Erythroblast (primary cell): ENCODE measurements at regions not wholly inside any gene's neighbourhood (a gene's known extent, or its start where the extent isn't known, plus 50 kb on each side); places are given as distances from the start of the nearest gene placed in this dataset.
"Not testable (repeated sequence)": the region's sequence is repeated elsewhere in the genome, so short reads cannot be mapped to it uniquely, and the experiment has no call there.

Experiments
- DNase-seq, 2 experiments: peaks; one replicate each; lab custom pipeline; 2025; lab: John Stamatoyannopoulos, UW
- GATA1 ChIP-seq: IDR thresholded peaks from 2 replicates; pipeline ENCODE4 v1.6.1; 2011; ENCODE audit warnings: low read depth, mild to moderate bottlenecking, control low read depth, low read length, moderate library complexity
- POLR2A ChIP-seq: IDR thresholded peaks from 2 replicates; pipeline ENCODE4 v1.6.1; 2011; ENCODE audit warnings: mild to moderate bottlenecking, low read length

DNA sequence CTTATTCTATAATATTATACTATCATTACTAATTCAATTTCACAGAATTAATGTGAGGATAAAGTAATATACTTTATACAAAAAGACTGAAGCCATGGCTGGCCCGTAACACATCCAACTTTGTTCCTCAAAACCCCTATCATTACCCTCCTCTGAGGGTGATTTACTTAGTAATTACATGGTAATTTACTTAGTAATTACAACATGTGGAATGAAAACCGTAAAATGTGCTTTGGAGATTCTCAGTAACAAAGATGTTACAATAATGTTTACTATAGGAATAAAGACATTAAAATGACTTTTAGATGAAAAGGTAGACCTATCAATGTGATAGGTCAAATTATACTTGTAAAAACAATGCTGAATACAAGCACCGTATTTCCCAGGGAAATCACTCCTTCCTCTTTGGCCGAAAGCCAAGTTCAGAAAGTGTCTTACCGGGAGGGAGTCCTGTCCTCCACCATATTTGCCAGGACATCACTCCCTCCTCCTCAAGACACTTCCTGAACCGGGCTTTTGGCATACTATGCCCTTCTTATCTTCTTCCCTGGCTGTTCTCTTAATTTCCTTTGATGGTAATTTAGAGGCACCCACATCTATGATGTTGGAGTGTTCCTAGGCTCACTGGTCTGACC, 1047.8 kb downstream of the SOCS6 start:
- no peak for TF ChIP-seq POLR2A
- TF ChIP-seq GATA1, result no peak
- no peak for DNase-seq

DNA sequence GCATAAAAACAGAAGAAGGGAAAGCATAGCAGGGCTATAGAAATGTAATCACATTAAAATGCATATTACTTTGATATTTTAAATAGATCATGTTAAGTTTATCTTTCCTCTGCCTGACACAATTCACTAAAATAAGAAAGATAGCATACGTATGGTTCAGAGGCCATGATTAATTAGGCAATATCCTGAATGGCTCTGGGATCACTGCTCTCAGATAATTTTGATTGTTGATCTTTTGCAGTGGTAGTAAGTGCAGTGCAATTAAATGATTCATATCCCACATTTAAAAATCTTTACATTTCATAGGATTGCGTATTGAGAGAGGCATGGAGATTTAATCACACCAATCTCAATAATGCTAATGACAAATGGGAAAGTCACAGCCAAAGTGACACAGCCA, 1040.7 kb downstream of the SOCS6 start:
- DNase-seq, result no peak
- TF ChIP-seq POLR2A (no peak), GATA1 (no peak)

DNA sequence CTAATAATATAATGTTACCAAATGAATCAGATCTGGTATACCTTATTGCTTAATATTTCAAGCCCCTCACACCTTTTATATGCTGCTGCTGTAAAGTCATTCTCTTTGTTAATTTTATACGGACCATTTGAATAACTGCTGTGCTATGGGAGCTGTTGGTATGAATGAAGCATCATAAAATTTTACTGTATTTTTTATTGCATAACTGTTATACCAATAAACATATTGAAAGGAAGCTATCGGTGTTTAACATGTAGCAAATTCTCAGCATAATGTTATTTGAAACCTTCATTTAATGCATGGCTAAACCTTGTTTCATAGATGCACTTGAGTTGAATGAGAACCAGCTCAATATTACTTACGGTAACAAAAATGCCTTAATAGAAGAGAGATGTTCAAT, 1040.3 kb downstream of the SOCS6 start:
- TF ChIP-seq GATA1 (no peak), POLR2A (no peak)
- DNase-seq, result no peak

DNA sequence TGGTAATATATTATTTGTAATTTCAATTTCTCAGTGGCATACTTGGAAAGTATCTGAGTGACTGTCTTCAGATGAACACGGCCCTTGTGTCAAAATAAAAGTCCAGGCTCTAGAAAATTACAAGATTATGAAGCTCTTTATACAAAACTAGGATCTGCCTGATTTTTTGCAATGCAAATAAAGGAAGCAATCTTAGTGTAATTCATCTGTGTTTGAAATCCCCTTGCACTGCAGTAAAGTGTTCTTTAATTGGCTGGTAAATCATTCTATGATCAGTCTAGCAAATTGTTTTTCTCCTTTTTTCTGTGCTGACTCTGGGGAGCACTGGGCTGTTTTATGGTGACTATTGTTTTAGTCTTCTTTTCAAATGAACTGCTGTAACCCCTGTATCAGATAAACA, 1039.0 kb downstream of the SOCS6 start:
- no peak for TF ChIP-seq GATA1
- TF ChIP-seq POLR2A, result no peak
- no peak for DNase-seq

DNA sequence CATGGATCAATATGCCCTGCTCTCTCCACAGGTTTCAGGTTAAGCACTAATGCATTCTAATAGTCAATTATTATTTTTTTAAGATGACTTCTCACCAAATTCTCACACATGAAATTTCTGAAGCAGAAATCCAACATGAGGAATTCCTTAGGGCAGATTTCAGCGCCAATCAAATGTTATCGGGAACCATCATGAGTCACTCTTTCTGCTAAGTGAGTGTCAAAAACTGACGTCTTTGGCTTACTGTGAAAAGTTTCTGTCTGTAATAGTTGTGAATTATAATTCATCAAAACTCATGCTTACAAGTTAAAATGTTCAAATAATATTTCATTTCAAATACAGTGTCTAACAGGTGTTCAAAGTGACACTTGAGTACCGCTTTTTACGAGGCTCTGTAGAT, 1038.6 kb downstream of the SOCS6 start:
- TF ChIP-seq GATA1 (no peak), POLR2A (no peak)
- no peak for DNase-seq

DNA sequence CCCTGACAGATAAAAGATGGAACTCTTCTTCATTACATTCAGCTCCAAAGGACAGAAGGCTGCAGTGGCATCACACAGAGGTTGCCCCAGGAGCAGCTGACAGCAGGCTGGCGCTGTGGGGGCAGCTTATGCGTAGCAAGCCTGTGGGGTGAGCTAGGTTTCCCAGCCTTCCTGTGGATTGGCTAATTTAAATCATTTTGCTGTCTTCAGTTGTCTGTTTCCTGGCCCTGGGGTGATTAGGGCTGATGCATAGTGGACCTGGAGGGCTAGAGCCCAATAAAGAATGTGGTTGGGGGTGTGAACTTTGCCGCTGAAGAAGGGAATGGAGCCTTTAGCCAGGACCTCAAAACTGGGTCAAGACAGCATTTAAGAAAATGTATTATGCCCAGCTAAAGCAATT, 1038.0 kb downstream of the SOCS6 start:
- TF ChIP-seq POLR2A (no peak), GATA1 (no peak)
- DNase-seq, result no peak

DNA sequence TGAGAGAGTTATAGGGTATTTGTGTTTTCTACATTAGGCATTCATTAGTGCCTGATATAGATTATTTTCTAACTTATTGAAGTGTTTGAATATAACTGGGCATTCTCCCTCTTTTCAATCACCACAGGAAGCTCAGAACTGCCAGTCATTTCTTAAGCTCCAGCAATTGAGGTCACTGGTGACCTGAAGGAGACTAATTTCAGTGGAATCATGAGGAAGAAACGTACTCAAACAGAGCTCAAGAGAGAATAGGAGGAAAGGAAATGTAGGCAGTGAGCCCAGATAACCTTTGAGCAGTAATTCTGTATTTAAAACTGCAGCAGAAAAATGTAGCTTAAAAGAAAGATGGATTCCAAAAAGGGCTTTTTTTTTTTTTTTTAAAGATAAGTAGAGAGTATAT, 1035.5 kb downstream of the SOCS6 start:
- no peak for DNase-seq
- TF ChIP-seq GATA1 (no peak), POLR2A (no peak)

DNA sequence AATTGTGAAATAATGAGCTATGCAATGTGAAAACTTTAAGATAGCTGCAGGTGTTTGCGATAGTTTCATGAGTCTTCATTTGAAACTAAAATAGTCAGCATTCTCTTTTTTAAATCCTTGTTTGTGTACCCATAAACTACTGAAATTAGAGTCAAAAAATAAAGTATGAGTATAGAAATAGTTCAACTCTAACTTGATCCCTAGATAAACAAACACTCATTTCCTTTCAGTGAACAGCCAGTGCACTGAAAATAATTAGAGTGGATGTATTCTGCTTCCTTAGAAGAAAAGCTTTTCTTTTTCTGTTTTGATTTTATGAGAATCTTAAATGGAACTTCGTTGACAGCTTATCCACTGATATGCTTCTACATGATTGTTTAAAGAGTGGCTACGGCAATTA, 1033.4 kb downstream of the SOCS6 start:
- no peak for DNase-seq
- TF ChIP-seq POLR2A (no peak), GATA1 (no peak)

DNA sequence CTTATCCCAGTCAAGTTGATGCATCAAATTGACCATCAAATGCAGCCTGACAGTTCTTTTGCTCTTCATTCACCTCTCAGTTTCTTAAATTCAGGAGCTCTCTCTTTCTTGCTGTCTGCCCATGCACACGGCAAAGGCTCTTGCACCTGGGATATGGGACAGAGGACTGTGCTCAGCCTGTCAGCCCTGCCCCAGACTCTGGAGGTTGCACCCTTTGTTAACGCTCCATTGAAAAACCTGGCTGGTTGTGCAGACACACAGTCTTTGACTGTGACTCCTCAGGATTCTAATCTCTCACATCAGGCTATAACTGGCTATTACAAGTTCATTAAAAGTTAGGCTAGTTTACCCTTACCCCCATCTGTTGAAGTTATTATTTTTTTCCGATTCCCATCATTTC, 1032.5 kb downstream of the SOCS6 start:
- no peak for DNase-seq
- no peak for TF ChIP-seq GATA1
- TF ChIP-seq POLR2A, result no peak

DNA sequence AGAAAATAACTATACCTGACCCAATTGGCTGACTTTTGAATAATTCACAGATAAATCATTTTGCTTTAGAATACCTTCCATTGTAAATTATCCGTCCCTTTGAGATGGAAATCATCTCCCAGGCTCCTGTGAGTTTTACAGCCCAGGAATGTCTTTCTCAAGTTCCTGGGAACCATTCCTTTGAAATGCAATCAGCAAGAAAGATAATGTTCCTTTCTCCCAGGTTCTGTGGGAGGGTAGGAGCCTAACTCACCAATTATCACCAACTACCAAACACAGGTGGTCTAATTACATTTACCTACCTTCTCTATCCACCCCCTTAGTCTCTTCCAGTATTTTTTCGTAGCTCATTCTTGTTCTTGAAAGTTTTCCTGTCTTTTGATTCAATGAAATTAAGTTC, 1016.0 kb downstream of the SOCS6 start:
- TF ChIP-seq POLR2A (no peak), GATA1 (no peak)
- no peak for DNase-seq

DNA sequence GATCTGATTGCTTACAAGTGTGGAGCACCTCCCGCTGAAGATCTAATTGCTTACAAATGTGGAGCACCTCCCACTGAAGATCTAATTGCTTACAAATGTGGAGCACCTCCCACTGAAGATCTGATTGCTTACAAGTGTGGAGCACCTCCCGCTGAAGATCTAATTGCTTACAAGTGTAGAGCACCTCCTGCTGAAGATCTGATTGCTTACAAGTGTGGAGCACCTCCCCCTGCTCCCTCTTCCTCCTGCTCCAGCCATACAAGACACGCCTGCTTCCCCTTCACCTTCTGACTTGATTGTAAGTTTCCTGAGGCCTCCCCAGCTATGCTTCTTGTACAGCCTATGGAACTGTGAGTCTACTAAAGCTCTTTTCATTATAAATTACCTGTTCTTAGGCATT, 1014.9 kb downstream of the SOCS6 start:
- DNase-seq, result not testable (repeated sequence)

DNA sequence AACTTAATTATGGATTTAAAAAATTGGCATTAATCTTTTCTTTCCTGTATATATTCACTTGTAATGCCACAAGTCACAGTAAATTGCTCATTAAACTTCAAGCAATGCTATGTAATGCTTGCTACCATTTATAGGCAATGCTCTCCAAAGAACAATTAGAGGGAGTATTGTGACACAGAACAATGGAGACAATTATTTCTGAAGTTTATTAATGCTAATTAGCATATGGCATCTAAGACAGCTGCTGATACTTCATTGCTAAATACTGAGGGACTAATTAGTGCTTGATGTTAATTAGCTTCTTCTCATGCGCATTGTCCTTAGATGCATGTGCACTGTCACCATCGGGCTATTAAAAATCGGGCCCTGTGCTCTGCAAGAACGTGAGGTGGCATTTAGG, 1012.8 kb downstream of the SOCS6 start:
- no peak for DNase-seq
- TF ChIP-seq GATA1 (no peak), POLR2A (no peak)

DNA sequence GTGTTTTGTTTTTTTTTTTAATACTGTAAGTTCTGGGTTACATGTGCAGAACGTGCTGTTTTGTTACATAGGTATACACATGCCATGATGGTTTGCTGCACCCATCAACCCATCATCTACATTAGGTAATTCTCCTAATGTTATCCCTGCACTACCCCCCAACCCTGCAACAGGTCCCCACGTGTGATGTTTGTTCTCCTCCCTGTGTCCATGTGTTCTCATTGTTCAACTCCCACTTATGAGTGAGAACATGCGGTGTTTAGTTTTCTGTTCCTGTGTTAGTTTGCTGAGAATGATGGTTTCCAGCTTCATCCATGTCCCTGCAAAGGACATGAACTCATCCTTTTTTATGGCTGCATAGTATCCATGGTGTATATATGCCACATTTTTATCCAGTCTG, 1005.4 kb downstream of the SOCS6 start:
- not testable (repeated sequence) for DNase-seq

DNA sequence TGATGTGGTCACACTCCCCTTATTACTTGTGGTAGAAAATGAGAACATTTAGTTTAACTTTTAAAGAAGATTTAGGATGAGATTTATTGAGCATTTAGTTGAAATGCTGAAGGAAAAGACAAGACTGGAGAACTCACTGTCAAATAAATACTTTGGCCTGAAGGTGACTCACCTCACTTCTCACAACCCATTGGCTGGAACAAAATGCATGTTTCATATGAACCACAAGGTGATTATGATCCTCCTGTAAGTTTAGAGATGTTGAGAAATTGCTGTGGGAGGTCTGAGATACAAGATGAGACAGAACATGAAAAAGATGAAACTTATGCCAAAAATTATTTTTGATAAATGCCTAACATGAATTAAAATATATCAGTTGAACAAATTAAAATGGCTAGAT, 1004.5 kb downstream of the SOCS6 start:
- no peak for DNase-seq

DNA sequence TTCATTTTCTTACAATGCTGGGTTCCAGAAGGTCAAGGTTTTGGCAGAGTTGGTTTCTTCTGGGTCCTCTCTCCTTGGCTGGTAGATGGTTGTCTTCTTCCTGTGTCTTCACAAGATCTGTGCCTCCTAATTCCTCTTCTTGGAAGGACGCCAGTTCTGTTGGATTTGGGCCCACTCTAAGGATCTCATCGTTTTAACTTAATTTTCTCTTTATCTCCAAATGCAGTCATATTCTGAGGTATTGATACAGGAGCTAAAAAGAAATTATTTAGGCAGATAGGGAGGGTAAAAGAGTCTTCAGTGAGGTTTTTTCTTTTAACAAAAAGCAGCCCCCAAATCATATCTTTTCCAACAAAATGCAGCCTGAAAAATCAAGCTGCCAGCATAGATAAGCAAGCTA, 998.4 kb downstream of the SOCS6 start:
- TF ChIP-seq POLR2A (no peak), GATA1 (no peak)

More for the DNA sequence above, 1004.5 kb downstream of the SOCS6 start:
- TF ChIP-seq GATA1 (no peak), POLR2A (no peak)

DNA sequence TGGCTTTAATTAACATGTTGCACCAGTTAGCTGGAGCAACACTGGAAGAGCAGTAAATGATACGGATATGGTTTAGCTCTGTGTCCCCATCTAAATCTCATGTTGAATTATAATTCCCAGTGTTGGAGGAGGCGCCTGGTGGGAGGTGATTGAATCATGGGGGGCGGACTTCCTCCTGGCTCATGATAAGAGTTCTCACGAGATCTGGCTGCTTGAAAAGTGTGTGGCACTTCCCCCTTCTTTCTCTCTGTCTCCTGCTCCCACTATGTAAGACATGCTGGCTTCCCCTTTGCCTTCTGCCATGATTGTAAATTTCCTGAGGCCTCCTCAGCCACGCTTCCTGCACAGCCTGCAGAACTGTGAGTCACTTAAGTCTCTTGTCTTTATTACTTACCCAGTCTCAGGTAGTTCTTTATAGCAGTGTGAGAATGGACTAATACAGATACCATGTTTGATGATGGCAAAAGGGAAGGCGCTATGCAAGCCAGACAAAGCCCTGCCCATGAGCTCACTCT, 963.6 kb downstream of the SOCS6 start:
- DNase-seq, result no peak
- TF ChIP-seq GATA1 (no peak), POLR2A (no peak)

More for the DNA sequence above, 998.4 kb downstream of the SOCS6 start:
- no peak for DNase-seq

DNA sequence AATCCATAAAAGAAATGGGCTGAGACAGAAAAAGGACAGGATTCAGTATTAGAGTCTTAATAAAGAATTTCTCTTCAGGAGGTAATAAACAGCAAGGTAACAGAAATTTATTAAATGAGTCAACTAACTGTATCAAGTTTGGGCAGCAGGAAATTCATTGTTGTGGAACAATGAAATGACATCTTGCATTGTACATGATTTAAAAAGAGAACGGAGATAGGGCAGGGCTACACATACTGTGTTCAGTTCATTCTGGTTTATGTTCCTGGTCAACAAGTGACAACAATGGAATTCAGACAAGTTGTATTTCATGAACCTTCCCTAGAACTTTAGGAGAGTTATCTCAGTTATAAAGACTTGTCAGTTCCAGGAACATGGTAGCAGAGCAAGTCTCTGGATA, 961.3 kb downstream of the SOCS6 start:
- TF ChIP-seq POLR2A, result no peak
- TF ChIP-seq GATA1, result no peak
- DNase-seq, result no peak
